Activated CD4-positive, CD25-positive, alpha-beta regulatory T cell treated with anti-CD3 and anti-CD28 coated beads, Interleukin-2, amount 50 U/mL, for 24 hours (primary cell): ENCODE measurements at regions not wholly inside any gene's neighbourhood (a gene's known extent, or its start where the extent isn't known, plus 50 kb on each side); places are given as distances from the start of the nearest gene placed in this dataset.

ENCODE experiments used
- ATAC-seq, 2 donors: fragments of 150-1000 bp; cut with Tn5 transposase; one replicate each; pipeline ENCODE4 v1.10.0; 2021; ENCODE audit warnings: mild to moderate bottlenecking in 1 of 2, moderate library complexity in 1 of 2

- no peak for ATAC-seq
Measured at GRCh38 chr7:1321411-1322239, 89.0 kb downstream of the UNCX start.

GRCh38 chr7:1322240-1323110 lies 89.8 kb downstream of the UNCX start:
- ATAC-seq = no peak

- ATAC-seq = no peak
Measured at GRCh38 chr7:1323178-1324027, 90.7 kb downstream of the UNCX start.

GRCh38 chr7:1324028-1324900 lies 91.6 kb downstream of the UNCX start:
- ATAC-seq = no peak

- no peak for ATAC-seq
Measured at GRCh38 chr7:1325246-1325645, 92.6 kb downstream of the UNCX start.

- ATAC-seq = no peak
Measured at GRCh38 chr7:1325646-1326510, 93.2 kb downstream of the UNCX start.

- ATAC-seq = no peak
Measured at GRCh38 chr7:1326511-1326785, 93.8 kb downstream of the UNCX start.

- no peak for ATAC-seq
Measured at GRCh38 chr7:1329261-1329660, 96.6 kb downstream of the UNCX start.

- ATAC-seq = no peak
Measured at GRCh38 chr7:1329966-1330800, 97.5 kb downstream of the UNCX start.

- ATAC-seq = no peak
Measured at GRCh38 chr7:1330801-1331425, 98.2 kb downstream of the UNCX start.

- ATAC-seq = no peak
Measured at GRCh38 chr7:1331561-1332467, 99.1 kb downstream of the UNCX start.

GRCh38 chr7:1336509-1336908 lies 103.8 kb downstream of the UNCX start:
- no peak for ATAC-seq

- ATAC-seq = no peak
Measured at GRCh38 chr7:1339611-1340010, 106.9 kb downstream of the UNCX start.

GRCh38 chr7:1340031-1340430 lies 107.4 kb downstream of the UNCX start:
- ATAC-seq = no peak

- ATAC-seq = no peak
Measured at GRCh38 chr7:1340461-1341360, 108.0 kb downstream of the UNCX start.

GRCh38 chr7:1341361-1342089 lies 108.9 kb downstream of the UNCX start:
- no peak for ATAC-seq
